Endothelial cell of hepatic sinusoid (primary cell): ENCODE measurements at regions not wholly inside any gene's neighbourhood (a gene's known extent, or its start where the extent isn't known, plus 50 kb on each side); places are given as distances from the start of the nearest gene placed in this dataset.
"Not testable (repeated sequence)": the region's sequence is repeated elsewhere in the genome, so short reads cannot be mapped to it uniquely, and the experiment has no call there.

Source experiments
- in situ Hi-C: cut with HindIII; loops from 2 replicates; pipeline ENCODE4 v1.10.0; 2017; ENCODE audit warnings: low sequenced_read_pairs

GRCh38 chr2:236909193-236909504 lies 176.5 kb upstream of the COPS8 start:
- in situ Hi-C loops: no loop called here

DNA sequence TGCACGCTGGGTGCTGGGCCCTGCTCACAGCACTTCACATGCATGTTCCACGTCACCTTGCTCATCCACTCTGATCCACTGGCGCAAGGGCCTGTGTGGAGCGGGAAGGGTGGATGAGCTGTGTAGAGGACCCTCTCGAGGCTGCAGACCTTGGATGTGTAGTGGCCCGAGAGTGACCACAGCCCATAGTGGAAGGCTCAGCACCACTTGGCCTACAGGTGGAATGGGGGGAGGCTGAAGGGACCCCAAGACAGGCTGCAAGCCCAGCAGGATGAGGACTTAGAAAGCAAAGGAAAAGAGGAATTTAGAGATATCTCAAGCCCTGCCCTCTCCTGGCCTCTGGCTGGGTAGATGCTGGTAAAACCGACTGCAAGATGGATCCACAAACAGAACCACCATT lies 175.9 kb upstream of the COPS8 start:
- in situ Hi-C loops: no loop called here

- in situ Hi-C loops: no loop called here
These were observed 174.8 kb upstream of the COPS8 start for GRCh38 chr2:236910781-236911495.

DNA sequence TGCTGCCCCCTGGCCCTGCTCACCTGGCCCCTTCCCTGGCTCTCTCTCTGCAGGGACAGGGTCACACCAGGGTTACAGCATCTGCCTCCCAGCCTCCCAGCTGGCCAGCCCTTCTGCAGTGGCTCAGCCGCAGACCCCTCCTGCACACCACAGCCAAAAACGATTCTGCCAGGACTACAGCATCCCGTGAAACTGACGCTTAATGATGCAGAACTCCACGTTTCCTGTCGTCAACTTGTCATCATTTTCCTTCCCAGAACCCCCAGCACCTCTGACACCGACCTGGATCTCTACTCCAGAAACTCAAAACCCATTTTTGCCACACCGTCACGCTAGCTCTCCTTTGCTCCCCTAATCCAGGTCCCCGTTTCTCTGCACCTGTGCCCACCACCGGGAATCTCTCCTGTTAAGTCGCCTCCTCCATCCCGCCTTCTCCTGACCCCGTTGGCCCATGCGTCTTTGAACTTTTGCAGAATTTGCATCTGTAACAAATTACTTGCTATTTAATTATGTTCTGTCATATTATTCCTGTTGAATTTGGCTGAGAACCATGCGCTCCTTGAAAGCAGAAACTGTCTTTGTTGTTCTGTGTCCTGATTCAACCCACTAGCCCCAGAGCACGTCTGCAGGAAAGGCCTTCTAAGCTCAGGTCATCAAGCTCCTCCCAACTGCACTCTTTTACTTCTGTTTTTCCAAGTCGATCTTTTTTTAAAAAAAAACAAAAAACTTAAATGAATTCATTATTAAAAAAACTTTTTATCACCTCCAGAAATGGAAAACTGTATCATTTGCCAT lies 173.2 kb upstream of the COPS8 start:
- in situ Hi-C loops: no loop called here

- in situ Hi-C loops: no loop called here
These were observed 170.5 kb upstream of the COPS8 start for GRCh38 chr2:236915186-236915585.

DNA sequence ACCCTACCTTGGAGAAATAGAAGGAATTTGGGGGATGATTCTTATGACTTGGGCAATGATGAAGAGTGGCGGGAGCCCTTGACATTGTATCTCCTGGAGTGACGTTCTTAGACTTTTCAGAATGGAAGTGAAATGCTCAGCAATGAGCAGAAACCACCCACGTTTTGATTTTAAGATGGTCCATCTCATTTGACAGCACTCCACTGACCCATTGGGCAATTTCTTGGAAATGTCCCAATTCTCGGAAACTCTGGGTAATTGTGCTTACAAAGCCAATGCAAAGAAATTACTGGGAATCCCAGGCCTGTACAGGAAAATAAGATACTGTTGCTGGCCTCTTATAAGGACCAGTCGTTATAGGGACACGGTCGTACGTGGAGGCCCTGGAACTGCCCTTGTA lies 170.0 kb upstream of the COPS8 start:
- in situ Hi-C loops: no loop called here

DNA sequence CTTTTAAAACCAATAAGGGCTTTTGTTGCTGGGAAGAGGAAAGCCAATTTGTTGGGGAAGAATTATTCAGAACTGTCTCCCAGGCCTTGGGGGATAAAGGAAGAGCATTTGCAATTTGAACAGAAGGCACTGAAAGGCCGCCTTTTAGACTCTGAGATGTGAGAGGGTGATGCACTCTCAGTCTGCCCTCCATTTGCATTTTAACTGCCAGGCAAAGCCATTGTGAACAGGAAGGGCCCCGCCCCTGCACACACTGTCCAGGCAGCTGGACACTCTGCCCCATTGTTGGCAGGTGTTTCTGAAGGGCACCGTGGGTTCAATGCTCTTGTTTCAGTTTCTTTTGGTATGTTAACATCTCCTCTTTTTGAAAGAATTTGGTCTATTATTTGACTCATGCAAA lies 169.5 kb upstream of the COPS8 start:
- in situ Hi-C loops: no loop called here

GRCh38 chr2:236916651-236917050 lies 169.0 kb upstream of the COPS8 start:
- in situ Hi-C loops: no loop called here

- in situ Hi-C loops: no loop called here
These were observed 168.5 kb upstream of the COPS8 start for GRCh38 chr2:236917164-236917563.

GRCh38 chr2:236918545-236918944 lies 167.1 kb upstream of the COPS8 start:
- in situ Hi-C loops: no loop called here

DNA sequence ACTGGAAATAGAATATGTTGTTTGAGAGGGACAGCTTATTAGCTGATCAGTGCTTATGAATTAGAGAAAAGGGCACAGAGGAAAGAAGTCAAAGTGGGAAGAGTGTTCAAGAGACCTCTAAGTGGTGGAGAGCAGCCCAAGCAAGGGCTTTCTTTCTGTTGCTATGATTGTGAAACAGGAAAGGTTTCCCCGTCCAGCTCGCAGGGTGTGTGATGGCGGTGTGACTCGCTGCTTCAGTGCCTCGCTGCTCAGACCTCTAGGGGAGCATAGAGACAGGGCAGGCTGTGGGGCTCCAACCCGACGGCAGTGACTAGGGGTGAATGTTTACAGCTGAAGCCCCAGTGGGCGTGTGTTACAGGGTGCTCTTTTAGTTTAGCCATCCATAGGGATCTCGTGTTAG lies 166.5 kb upstream of the COPS8 start:
- in situ Hi-C loops: no loop called here

DNA sequence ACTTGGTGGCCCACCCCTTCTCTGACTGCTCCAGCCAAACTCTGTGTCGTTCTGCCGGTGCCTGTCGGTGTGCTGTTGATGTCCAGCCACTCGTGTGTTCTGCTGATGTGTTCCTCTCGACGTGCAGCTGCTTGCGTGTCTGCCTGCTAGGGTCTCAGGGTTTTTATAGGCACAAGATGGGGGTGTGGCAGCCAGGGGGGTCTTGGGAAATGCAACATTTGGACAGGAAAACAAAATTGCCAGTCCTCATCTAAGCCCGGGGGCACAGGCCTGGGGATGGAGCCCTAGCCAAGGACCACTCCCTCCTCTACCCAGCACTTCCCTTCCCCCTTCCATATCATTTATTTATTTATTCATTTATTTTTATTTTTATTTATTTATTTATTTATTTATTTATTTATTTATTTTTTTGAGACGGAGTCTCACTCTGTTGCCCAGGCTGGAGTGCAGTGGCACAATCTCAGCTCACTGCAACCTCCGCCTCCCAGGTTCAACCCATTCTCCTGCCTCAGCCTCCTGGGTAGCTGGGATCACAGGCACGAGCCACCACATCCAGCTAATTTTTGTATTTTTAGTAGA lies 165.8 kb upstream of the COPS8 start:
- in situ Hi-C loops: not testable (repeated sequence)

DNA sequence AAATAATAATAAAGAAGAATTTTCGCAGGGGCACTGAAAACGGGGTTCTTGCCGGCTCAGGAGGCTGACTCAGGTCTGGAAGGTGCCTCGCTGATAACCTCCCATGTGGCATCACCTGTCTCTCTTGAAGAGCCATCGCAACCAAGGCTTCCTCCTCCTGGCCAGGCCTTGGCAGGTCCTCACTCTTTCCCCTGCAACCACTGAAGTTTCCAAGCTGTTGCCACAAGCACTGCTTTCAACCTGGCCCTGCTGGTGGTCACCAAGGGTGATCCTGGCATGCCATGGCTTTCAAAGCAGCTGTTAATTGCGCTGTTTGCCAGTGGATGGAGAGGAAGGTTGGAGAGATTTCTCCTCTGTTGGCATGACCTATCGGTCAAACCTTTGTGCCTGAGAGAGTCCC lies 163.6 kb upstream of the COPS8 start:
- in situ Hi-C loops: no loop called here

DNA sequence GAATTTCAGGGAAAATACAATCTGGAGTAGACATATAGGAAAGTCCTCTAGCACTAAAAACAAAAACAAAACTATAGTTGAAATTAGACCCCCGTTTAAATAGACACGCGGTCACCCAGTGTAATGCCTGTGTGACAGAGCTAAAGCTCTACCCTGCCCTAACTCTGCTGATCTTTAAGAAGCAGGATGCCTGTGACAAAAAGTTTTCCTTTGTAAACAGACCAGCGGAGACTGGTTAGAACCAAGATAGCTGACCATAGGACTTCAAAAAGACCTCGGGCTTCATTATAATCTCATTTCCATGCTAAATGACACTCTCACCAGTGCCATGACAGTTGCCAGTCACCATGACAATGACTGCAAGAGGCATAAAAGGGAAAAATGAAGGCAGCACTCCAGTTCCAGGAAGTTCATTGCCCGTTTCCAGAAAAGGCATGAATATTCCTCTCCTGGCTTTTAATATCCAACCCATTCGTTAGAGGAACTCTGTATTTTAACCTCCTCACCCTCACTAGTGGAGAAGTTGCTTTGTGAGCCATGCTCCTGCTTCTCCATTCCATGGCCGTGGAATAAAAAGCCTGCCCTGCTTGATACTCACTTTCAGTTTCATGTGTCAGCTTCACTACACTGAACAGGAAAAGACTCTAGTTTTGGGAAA lies 157.2 kb upstream of the COPS8 start:
- in situ Hi-C loops: no loop called here

GRCh38 chr2:236932831-236933361 lies 152.8 kb upstream of the COPS8 start:
- in situ Hi-C loops: no loop called here

GRCh38 chr2:236934166-236934565 lies 151.5 kb upstream of the COPS8 start:
- in situ Hi-C loops: no loop called here

DNA sequence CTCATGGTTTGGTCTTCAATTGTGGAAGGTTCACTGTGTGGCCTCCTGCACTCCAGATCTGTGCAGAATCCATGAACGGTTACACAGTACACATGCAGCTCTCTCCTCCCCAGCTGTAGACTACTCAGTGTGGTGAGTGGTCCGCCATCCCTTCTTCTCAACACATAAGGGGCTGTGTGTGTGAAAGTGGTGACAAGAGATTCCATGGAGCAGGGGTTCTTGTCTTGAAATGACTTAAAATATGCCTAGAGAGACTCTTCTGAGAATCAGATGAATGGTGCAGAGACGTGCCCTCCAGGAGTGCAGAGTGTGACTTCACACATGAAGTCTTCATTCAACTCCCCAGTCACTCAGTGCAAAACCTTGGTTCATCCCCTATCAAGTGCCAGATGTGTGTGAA lies 151.0 kb upstream of the COPS8 start:
- in situ Hi-C loops: no loop called here

- in situ Hi-C loops: no loop called here
These were observed 150.6 kb upstream of the COPS8 start for GRCh38 chr2:236935083-236935482.

DNA sequence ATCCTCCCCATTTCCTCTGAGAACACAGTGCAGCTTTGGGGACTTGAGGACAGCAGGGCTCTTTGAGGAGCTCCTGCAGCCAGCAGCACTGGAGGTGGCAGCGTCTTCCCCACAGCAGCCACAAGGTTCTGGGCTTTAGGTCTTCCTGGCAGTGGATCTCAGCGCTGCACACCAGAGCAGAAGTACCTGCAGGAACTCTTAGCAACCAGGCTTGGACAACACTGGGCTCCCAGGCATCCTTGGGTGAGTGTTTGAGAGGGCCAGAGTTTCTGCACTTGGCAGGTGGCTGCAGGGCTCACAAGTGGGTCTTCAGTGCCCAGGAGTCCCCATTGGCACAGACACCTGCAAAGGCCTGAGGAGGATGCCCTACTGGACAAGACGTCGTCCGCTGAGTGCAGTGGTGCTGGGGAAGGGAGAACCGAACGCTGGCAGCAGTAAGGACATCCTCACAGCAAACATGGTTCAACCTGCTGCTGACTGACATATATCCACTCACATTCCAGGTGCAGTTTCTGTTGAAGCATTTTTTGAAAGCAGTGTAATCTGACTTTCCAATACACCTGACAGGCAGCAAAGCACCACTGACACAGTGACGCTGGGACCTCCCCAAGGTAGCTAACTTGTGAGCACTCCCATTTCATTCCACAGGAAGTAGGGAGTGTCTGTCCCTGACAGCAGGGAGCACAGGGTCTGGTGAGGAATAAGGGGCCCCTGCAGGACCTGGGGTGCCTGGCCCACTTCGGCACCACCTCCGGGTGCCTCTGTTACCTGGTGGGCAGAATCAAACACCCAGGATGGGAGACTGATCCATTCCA lies 149.9 kb upstream of the COPS8 start:
- in situ Hi-C loops: no loop called here

- in situ Hi-C loops: no loop called here
These were observed 149.2 kb upstream of the COPS8 start for GRCh38 chr2:236936446-236936940.
